ELF-1 (cell line): ENCODE measurements at regions not wholly inside any gene's neighbourhood (a gene's known extent, or its start where the extent isn't known, plus 50 kb on each side); places are given as distances from the start of the nearest gene placed in this dataset.

Source experiments
- DNase-seq: peaks from one replicate; pipeline ENCODE4 v3.0.0-alpha.2; 2016; ENCODE audit warnings: low read depth, low spot score

- DNase-seq, result no peak
Observed at GRCh38 chr15:88403351-88403791, 63.8 kb downstream of the MRPL46 start.

- peak; percentile 56 for DNase-seq
Observed at GRCh38 chr15:88401996-88402656, 65.1 kb downstream of the MRPL46 start.

GRCh38 chr15:88401251-88401995 is 65.8 kb downstream of the MRPL46 start:
- DNase-seq, result no peak

- DNase-seq, result no peak
Observed at GRCh38 chr15:88400591-88401250, 66.5 kb downstream of the MRPL46 start.

GRCh38 chr15:88400084-88400483 is 67.1 kb downstream of the MRPL46 start:
- DNase-seq, result no peak

GRCh38 chr15:88399021-88399685 is 68.0 kb downstream of the MRPL46 start:
- DNase-seq, result no peak

GRCh38 chr15:88398011-88398410 is 69.2 kb downstream of the MRPL46 start:
- DNase-seq, result no peak

- DNase-seq, result no peak
Observed at GRCh38 chr15:88397506-88397905, 69.7 kb downstream of the MRPL46 start.

GRCh38 chr15:88395872-88396781 is 71.1 kb downstream of the MRPL46 start:
- peak; percentile 38 for DNase-seq

GRCh38 chr15:88395241-88395640 is 71.9 kb downstream of the MRPL46 start:
- DNase-seq, result no peak

- no peak for DNase-seq
Observed at GRCh38 chr15:88394553-88395145, 72.5 kb downstream of the MRPL46 start.

GRCh38 chr15:88393719-88394519 is 73.3 kb downstream of the MRPL46 start:
- no peak for DNase-seq

- no peak for DNase-seq
Observed at GRCh38 chr15:88391700-88392099, 75.5 kb downstream of the MRPL46 start.

- DNase-seq, result no peak
Observed at GRCh38 chr15:88391006-88391405, 76.2 kb downstream of the MRPL46 start.

GRCh38 chr15:88390164-88390901 is 76.9 kb downstream of the MRPL46 start:
- no peak for DNase-seq

- no peak for DNase-seq
Observed at GRCh38 chr15:88389120-88389519, 78.1 kb downstream of the MRPL46 start.

GRCh38 chr15:88388686-88389085 is 78.5 kb downstream of the MRPL46 start:
- peak; percentile 8 for DNase-seq

GRCh38 chr15:88385078-88385700 is 82.0 kb downstream of the MRPL46 start:
- DNase-seq, result no peak

- DNase-seq, result no peak
Observed at GRCh38 chr15:88383354-88383753, 83.8 kb downstream of the MRPL46 start.
